Stimulated activated CD8-positive, alpha-beta memory T cell treated with anti-CD3 and anti-CD28 coated beads, Interleukin-12 subunit alpha, Interleukin-12 subunit beta, amount 100 ng/mL, for 4 hours (primary cell): ENCODE measurements at regions not wholly inside any gene's neighbourhood (a gene's known extent, or its start where the extent isn't known, plus 50 kb on each side); places are given as distances from the start of the nearest gene placed in this dataset.

ENCODE experiments used
- DNase-seq: peaks from one replicate; pipeline ENCODE4 v3.0.0-alpha.2; 2020; ENCODE audit warnings: low read depth

DNA sequence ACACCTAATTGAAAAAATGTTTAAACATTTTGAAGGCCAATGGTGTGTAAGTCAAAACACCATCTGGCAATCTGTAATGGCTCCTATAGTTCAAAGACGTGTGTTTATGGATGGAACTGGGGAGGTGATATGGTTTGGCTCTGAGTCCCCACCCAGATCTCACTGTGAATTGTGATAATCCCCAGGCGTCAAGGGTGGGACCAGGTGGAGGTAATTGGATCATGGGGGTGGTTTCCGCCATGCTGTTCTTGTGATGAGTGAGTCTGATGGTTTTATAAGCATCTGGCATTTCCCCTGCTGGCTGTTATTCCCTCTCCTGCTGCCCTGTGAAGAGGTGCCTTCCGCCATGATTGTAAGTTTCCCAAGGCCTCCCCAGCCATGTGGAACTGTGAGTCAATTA lies 52.2 kb downstream of the ADRA2C start:
- DNase-seq, result no peak

DNA sequence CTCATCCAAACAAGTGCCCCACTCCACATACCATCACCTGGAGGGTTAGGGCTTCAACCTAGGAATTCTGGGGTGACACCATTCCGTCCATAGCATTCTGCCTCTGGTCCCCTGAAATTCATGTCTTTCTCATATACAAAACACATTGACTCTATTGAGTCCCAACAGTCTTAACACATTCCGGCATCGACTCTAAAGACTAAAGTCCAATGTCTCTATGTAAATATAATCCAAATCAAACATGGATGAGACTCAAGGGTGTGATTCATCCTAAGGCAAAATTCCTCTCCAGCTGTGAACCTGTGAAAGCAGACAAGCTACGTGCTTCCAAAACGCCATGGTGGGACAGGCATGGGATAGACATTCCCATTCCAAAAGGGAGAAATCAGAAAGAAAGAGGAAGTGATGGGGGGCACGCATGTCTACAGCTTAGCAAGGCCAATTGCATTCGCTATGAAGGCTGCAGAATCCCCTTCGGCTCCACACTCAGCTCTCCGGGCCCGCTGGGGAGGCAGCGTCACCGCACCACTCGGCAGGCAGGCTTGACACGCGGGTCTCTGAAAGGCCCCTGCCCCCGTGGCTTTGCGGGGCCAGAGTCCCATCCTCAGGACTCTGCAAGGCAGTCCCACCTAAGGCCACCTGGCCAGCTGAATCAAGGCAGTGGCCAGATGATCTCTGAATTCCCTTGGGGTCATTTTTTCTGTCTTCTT lies 53.2 kb downstream of the ADRA2C start:
- no peak for DNase-seq

DNA sequence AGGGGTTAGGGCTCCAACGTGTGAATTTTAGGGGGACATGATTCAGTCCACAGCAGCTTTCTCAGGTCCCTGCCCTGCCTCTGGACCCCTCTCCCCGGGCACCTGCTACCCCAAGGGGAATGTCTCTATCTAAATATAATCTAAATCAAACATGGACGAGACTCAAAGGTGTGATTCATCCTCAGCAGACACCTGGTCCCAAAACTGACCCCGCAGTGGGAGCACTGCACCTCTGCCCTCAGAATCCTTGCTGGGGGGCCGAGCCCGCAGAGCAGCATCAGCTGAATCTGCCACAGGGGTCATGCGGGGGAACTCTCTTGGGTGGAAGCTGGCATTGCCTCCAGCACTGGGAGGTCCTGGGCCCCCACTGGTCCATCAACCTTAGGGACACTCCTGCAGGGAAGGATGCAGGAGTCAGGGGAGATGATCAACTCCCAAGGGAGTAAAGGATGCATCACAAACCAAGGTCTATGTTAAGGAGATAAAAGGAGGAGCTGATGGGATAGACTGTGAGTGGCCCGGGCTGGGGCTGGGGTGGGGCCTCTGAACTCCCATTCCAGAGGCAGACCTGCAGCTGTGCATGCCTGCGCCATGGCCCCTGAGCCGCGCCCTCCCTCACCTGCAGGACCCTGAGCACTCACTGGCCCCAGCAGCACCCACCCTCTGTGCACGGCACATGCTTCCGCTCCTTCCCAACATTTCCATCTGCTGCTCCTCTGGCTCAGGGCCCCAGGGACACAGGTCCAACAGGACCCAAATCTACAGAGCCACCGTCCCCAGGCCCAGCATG lies 54.0 kb downstream of the ADRA2C start:
- DNase-seq, result no peak

DNA sequence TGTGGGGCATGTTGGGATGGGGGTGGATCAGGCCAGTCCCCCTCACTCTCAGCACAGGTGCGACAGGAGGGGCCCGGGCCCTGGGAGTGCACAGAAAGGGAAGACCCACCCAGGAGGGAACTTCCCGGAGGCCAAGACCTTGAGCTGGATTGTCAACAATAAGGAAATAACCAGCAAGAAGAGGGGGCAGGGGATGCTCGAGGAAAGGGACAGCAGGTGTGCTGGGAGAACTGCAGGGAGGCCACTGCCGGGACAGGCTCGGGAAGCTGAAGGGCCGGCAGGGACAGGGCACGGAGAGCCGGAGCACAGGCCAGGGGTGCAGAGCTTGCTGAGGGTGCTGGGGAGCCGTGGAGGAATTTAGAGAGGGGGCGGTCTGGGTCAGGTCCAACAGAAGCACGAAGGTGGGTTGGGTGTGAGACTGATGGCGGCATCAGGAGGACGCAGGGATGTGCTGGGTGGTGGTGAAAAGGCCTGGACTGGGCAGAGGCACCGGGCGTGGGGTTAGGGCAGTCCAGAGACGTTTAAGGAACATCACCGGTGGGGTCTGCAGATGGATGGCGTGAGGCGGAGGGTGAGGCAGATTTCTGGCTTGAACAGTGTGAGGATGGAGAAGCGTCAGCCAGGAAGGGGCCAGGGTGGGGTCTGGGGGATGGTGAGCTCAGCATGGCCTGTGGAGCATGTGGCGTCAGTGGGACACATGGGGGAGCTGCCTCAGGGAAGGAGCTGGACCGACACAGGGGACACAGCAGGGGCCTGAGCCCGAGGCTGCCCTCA lies 54.8 kb downstream of the ADRA2C start:
- no peak for DNase-seq

DNA sequence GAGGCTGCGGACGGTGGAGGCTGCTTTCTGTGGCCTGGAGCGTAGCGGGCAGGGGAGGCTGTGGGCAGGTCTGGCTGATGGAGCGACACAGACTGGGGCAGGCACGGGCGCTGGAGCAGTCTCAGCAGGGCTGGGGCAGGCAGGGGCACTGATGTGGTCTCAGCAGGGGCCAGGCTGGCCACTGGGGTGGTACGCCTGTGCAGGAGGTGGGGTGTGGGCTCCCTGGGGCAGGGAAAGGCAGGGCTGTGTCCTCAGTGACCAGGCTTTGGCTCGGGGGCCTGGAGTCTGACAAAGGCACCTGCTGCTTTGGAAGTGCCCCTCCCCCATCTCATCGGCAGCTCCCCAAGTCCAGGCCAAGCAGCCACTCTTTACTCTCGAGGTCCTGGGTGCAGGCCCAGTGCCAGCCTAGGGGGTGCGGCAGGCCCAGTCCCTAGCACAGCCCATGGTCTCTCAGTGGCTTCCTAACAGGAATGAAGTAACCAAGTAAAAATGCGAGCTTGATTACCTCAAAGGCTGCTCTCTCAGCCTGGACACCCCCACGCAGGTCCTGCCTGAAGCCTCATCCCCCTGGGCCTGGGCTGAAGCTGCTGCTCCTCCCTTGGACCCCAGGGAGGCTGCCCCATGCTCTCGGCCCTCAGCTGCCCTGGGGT lies 55.5 kb downstream of the ADRA2C start:
- no peak for DNase-seq

DNA sequence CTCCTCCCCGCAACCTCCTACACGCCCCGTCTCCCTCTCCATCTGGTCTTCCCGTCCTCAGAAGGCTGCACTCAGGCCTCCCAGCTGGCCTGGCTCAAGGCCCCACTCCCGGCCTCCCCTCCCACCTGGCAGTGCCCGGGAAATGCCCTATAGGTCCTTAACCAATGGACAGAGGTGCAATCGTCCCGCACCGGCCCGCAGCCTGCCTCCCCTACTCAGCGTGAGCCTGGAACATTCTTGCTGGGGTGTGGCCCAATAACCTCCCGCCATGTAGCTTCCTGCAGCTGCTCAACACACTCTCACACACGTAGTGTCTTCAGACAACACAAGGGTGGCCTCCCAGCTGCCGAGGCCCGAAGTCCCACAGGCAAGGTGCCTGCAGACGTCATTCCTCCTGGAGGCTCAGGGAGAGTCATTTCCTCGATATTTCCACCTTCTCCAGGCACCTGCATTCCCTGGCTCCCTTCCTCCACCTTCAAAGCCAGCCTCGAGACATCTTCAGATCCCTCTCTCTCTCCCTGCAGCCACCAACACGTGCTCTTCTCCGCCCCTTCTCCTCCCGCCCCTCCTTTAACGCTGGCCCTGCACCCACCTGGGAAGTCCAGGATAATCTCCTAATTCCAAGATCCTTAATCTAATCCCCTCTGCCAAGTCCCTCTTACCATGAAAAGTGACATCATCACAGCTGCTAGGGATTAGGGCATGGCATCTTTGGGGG lies 56.2 kb downstream of the ADRA2C start:
- DNase-seq, result no peak

DNA sequence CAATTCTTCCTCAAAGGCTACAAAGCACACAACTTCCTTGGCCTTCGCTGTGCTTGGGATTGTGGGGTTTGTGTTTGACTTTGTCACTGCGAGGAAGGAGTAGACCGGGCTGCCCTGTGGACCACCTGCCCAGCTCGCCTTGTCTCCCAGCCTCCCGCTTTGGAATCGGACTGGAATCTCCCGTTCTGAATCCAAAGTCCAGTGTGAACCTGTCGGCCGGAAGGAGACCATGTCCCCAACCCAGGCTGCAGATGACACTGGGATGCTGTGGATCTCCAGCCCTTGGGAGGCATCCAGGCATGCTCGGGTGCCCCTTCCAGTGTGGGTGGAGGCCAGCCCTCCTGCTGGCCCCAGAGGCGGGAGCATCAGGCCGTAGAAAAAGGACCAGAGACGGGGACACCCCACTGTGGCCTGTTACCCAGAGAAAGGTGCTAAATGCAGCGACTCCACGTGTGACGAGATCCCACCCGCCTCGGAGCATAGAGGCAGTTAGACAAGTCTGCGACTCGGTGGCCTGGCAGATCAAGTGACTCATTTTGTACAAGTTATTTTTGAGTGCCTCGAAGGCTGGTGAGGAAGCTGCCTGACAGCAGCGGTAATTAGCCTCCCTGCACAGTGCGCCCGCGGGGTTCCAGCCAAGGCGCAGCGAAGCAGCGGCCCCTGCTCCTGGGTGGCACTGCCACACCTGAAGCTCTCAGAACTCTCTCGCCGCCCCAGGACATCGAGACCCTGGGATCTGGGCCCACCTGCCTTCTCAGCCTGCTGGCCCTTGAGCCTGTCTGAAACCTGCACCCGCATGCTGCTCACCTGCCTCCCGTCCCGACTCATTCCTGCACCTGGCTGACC lies 57.5 kb downstream of the ADRA2C start:
- no peak for DNase-seq

DNA sequence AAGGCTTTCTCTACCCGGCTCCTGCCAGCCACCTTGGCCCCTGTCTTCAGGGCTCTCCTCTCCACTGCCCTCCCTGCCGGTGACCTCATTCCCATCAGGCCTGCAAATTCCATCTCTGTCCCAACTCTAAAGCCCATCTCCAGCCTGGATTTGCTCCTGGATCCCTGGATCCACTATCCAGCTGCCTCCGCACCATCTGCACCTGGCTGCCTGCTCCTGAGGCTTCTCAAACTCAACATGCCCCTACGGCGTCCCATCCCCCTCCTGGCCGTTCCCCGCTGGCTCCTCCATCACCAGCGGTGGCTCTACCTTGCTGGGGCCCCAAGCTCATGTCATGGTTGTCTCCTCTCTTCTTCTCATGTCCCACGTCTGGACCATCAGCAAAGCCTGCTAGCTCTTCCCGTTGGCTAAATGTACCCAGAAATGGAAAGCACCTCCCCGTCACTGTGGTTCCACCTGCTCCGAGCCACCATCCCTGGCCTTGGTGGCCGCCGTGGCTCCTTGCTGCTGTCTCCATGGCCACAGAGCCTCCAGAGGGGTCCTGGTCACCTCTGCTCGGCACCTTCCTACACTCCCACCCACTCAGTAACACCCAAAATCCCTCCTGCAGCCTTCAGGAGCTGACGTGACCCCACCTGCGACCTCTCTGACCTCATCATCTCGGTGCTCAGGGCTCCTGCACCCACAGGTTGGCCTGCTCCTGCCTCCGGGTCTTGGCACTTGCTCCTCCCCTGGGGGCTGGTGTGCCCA lies 58.5 kb downstream of the ADRA2C start:
- no peak for DNase-seq

DNA sequence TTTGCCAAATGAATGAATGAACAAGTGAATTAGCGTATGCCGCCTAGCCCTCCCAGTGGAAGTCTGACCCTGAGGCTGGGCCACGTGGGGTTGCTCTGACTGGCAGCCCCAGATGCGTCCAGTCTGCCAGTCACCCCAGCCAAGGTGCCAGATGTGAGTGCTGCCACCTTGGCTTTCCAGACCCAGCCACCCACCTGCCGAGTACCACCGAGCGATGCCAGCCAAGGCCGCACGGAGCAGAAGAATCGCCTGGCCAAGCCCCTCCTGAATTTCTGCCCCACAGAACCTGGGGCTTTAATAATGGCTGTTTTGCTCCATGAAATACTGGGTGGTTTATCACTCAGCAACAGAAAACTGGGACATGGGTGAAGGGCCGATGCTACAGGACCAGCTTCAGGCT lies 59.3 kb downstream of the ADRA2C start:
- no peak for DNase-seq

DNA sequence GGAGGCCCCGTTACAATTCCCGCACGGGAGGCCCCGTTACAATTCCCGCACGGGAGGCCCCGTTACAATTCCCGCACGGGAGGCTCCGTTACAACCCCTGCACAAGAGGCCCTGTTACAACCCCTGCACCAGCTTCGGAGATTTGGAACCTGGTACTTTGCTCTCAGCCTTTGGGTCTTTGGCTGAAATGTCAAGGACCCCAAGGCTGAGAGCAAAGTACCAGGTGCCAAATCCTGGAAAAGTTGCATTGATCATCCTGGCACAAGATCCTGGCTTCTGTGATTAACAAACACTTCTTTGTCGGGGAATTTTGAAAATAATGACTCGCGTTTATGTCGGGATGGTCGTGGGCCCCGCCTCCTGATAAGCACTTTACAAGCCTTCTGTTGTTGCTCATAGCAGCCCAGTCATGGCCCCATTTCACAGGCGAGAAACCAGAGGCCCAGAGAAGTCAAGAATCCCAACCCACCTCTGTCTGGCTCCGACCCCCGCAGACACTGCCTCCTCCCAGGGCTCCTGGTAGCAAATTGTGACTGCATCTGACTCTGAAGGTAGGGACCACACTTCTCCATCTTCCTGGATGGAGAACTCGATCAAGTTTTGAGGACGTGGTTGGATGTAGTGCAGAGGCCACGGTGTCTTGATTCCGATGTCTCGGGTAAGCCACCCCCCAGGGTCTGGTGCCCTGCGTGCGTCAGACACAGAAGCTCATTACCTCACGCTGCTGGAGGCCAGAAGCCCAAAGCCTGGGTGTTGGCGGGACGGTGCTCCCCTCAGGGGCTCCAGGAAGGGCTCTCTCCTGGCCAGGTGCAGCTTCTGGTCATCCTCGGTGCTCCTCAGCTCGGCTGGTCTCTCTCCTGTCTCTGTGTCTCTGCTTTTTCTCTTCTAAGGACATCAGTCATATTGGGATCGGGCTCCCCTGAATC lies 60.3 kb downstream of the ADRA2C start:
- DNase-seq, result no peak

DNA sequence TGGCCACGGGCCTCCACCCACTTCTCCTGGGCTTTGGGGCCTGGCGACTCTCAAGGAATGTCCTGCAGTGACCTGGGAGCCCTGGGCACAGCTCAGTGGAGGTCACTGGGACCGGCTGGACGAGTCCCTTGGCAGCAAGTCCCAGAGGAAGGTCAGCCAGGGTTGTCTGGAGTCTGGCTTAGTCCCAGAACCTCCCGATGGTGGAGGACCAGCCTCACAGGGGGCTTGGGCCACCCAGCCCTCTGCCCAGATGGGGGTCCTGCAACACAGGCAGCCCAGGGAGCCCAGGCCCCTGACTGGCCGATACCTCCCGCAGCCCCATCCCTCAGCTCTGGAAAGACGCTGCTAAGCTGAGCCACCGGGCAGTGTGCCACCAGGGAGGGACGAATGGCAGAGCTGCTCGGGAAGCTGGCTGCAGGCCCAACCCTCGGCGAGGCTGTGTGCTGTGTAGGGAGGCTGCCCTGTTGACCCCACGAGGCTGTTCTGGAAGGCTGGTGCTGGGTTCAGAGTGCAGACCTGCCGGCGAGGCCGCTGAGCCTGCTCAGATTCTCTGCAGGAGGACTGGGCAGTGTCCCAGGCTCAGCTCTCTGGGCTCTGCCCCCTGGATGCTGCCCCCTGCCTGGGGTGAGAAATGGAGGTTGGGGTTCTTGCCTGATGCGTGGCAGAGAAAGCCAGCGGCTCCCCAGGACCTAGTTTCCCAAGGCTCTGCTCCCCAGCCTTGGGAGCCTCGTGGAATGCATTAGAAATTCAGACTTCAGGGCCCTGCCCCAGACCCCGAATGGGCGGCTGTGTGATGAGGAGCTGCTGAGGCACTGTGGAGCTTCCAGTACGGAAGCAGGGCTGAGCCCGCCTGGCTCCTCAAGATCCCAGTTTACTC lies 61.7 kb downstream of the ADRA2C start:
- no peak for DNase-seq

DNA sequence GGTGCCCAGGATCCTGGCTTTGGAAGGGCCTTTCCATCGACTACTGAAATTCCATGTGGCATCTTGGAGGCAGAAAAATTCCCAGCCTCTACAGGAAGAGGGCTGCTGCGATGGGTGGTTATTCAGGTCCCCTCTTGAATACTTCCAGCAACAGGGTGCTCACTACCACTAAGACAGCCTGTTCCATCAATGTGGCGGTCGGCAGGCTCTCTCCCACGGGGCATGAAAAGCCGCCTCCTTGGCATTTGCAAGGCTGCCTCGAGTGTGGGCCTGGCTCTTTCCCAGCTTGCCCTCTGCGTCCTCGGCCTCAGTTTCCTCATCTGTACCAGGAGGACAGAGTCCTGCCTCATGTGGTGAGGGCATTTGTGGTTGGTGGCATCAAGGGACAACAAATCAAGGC lies 62.4 kb downstream of the ADRA2C start:
- no peak for DNase-seq

DNA sequence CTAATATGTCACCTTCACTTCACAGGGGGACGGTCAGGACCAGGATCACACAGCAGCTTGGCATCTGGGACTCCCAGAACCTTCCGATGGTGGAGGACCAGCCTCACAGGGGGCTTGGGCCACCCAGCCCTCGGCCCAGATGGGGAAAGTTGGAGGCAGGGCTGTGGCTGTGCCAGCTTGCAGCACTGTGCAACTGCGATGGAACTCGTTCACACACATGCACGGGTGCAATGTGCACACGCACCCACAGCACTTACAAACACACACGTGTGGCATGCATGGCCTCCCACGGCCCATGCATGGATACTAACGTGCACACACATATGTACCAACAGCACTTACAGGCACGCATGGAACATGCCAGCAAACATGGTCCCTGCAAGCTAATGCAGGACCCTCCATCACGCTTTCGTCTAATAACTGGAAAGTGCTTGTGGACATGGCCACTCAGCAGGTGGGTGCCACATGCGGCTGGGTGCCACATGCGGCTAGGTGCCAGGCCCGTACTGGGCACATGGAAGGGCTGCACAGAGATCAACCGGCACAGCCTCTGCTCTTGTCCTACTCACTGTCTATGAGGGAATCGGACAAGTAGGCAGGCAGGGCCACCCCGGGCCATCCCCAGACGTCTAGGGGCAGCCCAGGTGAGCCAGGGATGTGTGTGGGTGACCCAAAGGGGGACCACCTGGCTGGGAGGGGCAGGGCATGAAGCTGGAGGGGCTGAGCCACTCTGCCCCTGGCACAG lies 63.2 kb downstream of the ADRA2C start:
- DNase-seq, result no peak

DNA sequence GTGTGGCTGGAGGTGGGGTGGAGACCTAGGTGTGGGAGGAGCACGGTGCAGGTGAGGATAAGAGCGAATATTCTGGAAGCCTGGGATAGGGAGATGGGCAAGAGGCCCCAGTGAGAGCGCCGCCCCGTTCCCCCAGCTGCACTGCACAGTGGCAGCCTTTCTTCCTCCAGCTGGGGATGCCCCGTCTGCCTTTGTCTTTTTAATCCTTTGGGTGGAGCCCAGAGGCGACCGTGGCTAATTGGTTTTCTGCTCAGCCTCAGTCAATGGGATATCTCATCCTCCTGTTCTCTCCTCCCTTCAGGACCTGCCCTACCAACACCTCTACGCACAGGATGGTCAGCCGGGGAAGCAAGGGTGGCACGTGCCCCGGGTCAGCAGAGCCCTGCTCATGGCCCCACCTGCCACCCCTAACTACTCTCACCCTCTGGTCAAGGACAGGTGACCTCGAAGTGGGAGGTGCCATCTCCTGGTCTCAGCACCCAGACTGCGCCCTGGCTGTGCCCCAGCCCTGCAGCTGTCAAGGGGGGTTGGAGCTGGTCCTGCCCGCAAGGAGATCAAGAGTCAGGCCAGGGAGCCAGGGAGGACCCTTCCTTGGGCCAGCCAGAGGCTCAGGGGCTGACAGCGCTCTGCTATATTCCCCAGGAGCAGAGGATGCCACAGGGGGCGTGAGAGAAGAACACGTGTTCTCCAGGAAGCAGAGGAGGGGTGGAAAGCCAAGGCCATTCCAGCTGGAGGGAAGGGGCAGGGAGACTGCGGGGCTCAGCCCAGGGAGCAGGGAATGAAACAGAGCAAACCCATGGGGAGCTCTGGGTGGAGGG lies 64.0 kb downstream of the ADRA2C start:
- DNase-seq, result no peak

DNA sequence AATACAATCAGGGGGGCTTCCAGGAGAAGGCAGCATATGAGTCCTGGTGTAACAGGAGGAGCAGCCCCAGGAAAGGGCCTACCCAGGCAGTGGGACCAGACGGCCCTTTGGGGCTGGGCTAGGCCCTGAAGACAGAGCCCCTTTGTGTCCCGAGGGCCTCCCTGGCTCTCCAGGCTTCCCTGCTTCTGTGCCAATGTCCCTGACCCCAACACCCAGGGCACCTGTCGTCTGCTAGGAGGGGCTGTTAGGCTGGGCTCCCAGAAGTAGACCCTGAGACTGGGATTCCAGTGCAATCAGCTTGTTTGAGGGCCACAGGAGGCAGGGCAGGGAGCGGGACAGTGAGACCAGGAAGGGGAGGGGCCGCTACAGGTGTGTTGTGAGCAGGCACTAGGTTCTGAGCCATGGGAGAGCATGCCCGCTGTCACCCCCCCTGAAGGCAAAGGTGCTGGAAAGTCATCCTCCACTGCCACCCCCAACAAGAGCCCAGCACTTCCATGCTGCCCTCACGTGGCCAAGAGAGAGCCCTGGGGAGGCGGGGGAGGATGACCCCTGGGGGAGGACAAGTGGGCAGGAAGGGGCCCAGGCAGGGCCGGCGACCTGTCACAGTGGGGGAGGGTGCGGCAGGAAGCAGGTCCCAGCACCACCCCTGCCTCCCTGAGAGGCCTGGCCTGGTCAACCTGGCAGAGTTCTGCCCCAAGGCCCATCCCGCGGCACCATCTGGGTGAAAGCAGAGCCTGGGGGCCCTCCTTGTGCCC lies 64.8 kb downstream of the ADRA2C start:
- no peak for DNase-seq
